ENCODE measurements at regions not wholly inside any gene's neighbourhood (a gene's known extent, or its start where the extent isn't known, plus 50 kb on each side); places are given as distances from the start of the nearest gene placed in this dataset.

- TF ChIP-seq CTCF (IDR thresholded peaks at IDR 0.05) (no peak), POLR2A (IDR thresholded peaks at IDR 0.05) (no peak)
These were observed 108.7 kb upstream of the ACTRT2 start for GRCh38 chr1:2912424-2913061.
